ACHN (cell line): ENCODE measurements at regions not wholly inside any gene's neighbourhood (a gene's known extent, or its start where the extent isn't known, plus 50 kb on each side); places are given as distances from the start of the nearest gene placed in this dataset.
A peak's percentile ranks its signal among the peaks of the same experiment; 100 is the strongest.

Experiments used
- DNase-seq: peaks from one replicate; pipeline ENCODE4 v3.0.0-alpha.2; 2015
- in situ Hi-C: cut with HindIII; loops from 2 replicates; pipeline ENCODE4 v1.10.0; 2017; ENCODE audit warnings: low sequenced_read_pairs, low pct_ligation_motif_present, low pct_unique_long_range_greater_than_20kb

DNA sequence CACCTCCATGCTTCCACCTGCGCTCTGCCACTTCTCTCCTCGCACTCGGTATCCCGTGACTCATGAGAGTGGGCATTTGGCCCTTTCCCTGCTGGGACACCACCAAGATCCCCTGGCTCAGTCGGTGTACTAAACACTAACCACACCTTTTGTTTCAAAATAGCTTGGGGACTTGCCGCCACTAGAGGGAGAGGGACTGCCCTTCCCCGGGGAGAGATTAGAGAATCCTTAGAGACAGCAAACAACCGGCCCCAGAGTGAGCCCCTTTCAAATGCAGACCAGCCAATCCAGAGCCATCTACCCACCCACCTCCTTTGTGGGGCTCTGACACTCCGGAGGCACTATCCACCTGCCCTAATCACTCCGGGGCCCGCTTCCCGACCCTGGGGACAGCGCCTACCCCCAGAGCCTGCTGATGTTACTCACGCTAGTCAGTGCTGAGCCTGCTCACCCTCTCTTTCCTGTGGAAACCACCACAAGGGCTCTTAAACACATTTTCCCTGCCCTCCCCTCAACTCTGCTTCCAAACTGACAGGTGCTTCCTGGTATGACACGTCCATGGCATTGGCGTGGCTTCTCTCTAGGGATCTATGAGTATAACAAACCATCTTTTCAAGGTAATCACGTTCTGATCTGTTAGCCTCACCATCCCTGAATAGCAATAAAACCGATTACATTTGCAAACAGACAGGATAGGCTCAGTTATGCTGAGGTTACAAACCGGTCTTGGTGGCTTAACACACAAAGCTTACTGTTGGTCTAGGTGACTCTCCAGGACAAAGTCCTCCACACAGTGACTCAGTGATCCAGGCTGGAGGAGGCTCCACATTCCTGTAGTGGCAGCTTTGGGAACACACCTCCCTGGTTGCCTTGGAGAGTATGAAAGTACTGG, 180.1 kb upstream of the MVB12B start:
- peak; percentile 2 for DNase-seq
- in situ Hi-C loops: no loop called here

GRCh38 chr9:126147186-126147935, 179.3 kb upstream of the MVB12B start:
- no peak for DNase-seq
- in situ Hi-C loops: no loop called here

GRCh38 chr9:126147936-126148870, 178.4 kb upstream of the MVB12B start:
- DNase-seq: no peak
- in situ Hi-C loops: no loop called here

DNA sequence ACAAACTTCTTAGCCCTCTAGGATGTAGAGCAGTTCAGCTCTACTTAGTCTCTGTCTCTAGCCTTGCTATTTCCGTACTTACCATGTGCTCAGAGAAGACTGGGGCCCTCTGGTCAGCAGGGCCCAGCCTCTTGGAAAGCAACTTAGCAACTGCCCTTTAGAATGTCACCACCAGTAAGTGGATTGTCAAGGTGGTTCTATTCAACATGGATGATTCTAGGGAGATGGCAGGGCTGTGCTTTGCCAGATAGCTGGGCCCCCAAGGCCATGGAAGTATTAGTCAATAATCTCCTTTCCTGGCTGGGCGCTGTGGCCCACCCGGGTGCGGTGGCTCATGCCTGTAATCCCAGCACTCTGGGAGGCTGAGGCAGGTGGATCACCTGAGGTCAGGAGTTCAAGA, 177.6 kb upstream of the MVB12B start:
- no peak for DNase-seq
- in situ Hi-C loops: no loop called here

- in situ Hi-C loops: no loop called here
- DNase-seq: no peak
These were observed 177.0 kb upstream of the MVB12B start for GRCh38 chr9:126149661-126150060.

GRCh38 chr9:126150411-126151030, 176.1 kb upstream of the MVB12B start:
- in situ Hi-C loops: no loop called here
- no peak for DNase-seq

GRCh38 chr9:126151031-126151685, 175.5 kb upstream of the MVB12B start:
- no peak for DNase-seq
- in situ Hi-C loops: no loop called here

DNA sequence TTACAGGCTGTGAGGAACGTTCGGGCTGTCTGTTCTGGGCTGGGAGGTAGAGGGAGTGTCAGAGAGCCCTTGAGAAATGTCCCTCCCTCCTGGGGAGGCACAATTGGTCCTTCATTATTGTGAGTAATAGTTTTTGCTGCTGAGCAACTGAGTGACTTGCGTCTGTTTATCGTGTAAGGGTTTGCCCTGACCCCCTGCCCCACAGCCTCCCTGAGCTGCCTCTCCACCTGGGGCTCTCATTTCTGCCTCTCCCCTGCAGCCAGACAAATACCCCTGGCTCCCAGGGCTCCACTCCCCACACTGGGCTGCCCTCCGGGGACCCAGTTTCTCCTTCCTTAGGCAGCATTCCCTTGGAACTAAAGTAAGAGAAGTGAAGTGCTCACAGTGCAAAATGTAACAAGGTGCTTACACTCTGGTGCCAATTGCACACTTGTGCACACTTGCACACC, 174.9 kb upstream of the MVB12B start:
- in situ Hi-C loops: no loop called here
- no peak for DNase-seq

DNA sequence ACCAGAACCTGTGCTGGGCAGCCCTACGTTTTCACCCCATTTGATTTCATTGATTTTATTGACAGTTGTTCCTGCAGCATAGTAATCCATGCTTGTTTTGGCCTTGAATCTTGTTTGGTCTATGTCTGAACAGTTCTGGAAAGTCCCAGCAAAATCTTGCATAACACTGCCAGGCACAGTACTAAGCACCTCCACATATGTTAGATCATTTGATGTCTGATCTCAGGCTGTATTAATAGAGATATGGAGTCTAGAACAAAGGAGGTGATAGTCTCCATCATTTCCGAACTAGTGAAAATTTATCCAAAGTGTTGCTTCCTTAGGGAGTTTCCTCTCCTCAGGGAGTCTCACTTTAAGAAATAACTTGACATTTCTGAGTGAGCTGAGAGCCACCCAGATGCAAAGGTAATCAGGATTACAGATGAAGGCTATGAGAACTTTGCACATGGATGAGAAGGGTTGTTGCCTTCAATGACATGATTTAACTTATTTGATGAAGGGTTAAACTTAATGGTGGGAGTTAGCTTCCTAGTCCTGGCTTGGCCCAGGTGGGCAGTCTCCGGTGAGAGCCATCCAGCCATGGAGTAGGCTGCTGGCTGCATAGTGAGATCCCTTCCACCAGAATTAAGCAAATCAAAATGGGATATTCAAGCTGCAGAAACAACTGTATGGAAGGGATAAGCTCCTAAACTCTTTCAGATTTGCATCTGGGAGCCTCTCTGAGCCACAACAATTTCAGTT, 173.8 kb upstream of the MVB12B start:
- in situ Hi-C loops: no loop called here
- no peak for DNase-seq

GRCh38 chr9:126153382-126153781, 173.2 kb upstream of the MVB12B start:
- in situ Hi-C loops: no loop called here
- DNase-seq: no peak

DNA sequence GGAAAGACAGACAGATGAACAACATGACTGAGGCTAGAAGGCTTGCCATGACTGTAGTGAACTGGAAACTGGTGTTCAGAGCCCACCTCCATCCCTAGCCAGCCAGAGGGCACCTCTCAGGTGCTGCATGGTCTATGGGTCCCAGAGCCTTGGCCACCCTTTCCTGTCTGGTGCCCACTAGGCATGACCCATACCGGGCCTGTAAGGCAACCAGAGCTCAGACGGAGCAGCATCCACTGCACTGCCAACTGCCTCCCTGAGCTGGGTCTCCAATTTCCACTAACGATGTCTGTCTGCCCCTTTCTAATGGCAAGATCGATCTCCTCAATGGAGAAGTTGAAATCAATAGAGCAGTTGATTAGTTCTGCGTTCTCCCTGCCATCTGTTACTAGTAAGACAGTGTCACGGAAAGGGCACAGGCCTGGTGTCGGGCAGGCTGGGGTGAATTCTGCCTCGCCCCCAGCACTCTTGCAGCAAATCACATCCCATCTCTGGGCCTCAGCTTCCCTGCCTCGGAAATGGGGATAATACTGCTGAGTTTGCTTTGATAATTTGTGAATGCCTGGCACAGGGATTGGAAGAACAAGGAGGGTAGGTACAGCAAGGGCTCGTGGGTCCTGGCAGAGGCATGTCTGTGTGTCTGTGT, 172.3 kb upstream of the MVB12B start:
- in situ Hi-C loops: no loop called here
- DNase-seq: no peak

DNA sequence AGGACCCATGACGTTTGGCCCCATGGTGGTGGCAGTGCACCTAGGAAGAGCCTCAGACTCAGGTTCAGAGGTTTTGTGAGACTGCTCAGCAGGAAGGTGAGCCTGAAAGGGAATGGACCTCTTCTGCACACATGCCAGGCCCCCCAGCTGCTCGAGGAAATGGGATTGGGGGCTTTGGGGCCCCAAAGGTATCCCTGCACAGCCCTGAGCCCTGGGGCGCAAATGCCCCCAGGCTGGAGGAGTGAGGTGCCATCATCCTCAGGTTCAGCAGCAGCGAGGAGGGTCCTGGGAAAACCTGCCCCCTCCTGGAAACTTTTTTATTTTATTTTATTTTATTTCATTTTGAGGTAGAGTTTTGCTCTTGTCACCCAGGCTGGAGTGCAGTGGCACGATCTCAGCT, 171.8 kb upstream of the MVB12B start:
- no peak for DNase-seq

GRCh38 chr9:126155756-126156664, 170.6 kb upstream of the MVB12B start:
- in situ Hi-C loops: no loop called here
- DNase-seq: no peak

More for the DNA sequence above, 171.8 kb upstream of the MVB12B start:
- in situ Hi-C loops: no loop called here

GRCh38 chr9:126156898-126157297, 169.7 kb upstream of the MVB12B start:
- in situ Hi-C loops: no loop called here
- DNase-seq: no peak

DNA sequence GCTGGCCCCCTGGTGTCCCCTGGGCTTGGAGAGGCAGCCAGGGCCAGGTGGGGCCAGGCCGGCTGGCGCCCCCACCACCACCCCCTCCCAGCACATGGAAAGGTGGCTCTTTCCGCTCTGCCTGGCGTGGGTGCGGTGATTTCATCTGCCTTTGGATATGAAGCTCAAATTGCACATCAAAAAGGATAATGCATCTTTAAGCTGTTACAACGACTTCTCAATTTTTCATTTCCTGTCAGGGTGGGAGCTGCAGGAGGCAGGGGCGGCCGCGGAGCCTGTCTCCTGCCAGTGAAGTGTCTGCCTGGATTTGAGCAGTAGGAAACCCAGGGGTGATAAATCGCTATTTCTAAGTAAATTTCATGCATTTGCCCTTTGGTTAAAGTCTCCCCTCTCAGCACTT, 169.2 kb upstream of the MVB12B start:
- DNase-seq: no peak
- in situ Hi-C loops: no loop called here
